Upper lobe of left lung (tissue), 4 donors: ENCODE measurements at regions not wholly inside any gene's neighbourhood (a gene's known extent, or its start where the extent isn't known, plus 50 kb on each side); places are given as distances from the start of the nearest gene placed in this dataset.

Experiments used
- CTCF ChIP-seq, 6 experiments: fragments of 450-650 bp in 4 of 6; fragments of 200-600 bp in 2 of 6; sonication (generic) in 2 of 6; IDR thresholded peaks; one replicate each; pipeline ENCODE4 v1.5.1; 2016 to 2019; ENCODE audit warnings: antibody characterized with exemption in 6 of 6
- EP300 ChIP-seq, 4 donors: sonication (generic); formaldehyde crosslinking; IDR thresholded peaks; one replicate each; pipeline ENCODE4 v1.5.1; 2017; ENCODE audit warnings: antibody characterized with exemption in 4 of 4, control low read depth in 2 of 4
- POLR2A ChIP-seq, 4 donors: fragments of 450-650 bp; IDR thresholded peaks; one replicate each; pipeline ENCODE4 v1.5.1; 2016 to 2017; ENCODE audit warnings: antibody characterized with exemption in 4 of 4, mild to moderate bottlenecking in 2 of 4
- POLR2AphosphoS5 ChIP-seq, 2 donors: sonication (generic); formaldehyde crosslinking; IDR thresholded peaks; one replicate each; pipeline ENCODE4 v1.5.1; 2017; ENCODE audit warnings: antibody characterized with exemption in 2 of 2

- TF ChIP-seq POLR2A (IDR thresholded peaks at IDR 0.05) (no peak), EP300 (IDR thresholded peaks at IDR 0.05) (no peak), CTCF (IDR thresholded peaks at IDR 0.05) (no peak), POLR2AphosphoS5 (IDR thresholded peaks at IDR 0.05) (no peak)
Measured at GRCh38 chrX:10930151-10930550, 181.0 kb upstream of the HCCS start.
